GM21381 (cell line): ENCODE measurements at regions not wholly inside any gene's neighbourhood (a gene's known extent, or its start where the extent isn't known, plus 50 kb on each side); places are given as distances from the start of the nearest gene placed in this dataset.
A peak's percentile ranks its signal among the peaks of the same experiment; 100 is the strongest.

Source experiments
- ATAC-seq: cut with Tn5 transposase; IDR thresholded peaks from one replicate; pipeline ENCODE4 v1.9.1; 2021; ENCODE audit warnings: mild to moderate bottlenecking, moderate library complexity; ENCODE audit not compliant: unreplicated experiment

DNA sequence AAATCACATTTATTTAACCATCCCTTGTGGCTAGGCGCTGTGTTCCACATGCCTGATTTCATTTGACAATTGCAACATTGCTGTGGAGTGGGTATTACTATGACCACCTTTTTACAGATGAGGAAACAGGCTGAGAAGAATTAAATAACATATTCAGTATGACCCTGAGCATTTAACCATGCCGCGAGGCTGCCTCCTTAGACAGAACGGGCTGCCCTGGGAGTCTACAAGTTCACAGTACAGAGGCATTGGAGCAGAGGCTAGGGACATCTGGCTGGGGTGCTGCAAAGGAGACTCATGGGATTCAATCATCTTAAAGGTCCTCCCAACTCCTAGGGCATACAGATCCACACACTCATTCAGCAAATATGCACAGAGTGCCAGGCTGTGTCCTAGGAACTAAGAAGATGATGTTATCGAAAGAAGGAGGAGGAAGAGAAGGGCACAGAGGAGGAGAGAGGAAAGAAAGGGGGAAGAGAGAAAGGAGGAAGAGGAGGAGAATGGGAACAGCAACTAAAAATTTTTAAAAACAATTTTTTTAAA is 164.7 kb upstream of the CCND2 start:
- ATAC-seq, result no peak

DNA sequence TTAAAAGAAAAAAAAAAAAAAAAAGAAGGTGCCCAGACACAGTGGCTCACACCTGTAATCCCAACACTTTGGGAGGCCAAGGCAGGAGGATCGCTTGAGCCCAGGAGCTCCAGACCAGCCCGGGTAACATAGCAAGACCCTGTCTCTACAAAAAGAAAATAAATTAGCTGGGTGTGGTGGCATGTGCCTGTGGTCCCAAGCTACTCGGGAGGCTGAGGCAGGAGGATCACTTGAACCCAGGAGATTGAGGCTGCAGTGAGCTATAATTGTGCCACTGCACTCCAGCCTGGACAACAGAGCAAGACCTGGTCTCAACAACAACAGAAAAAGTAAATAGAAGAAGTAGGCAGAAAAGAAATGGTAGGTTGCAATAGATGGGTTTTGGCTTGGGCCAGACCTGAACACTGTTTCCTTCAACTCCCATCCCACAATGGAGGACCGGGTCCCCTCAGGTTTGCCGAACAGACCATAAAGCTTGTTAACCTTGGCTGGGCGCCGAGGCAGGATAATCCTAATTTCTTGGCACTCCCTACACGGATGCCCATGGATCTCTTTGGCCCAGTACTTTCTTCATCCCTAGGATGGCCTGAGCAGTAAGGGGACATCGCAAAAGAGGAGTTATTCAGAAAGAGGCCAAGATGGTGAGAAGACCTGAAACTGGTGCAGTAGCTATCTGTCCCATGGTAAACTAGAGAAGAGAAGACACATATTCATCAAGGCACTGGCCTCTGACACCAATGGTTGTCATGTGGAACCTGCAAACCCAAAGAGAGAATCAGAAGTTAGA is 165.5 kb upstream of the CCND2 start:
- no peak for ATAC-seq

DNA sequence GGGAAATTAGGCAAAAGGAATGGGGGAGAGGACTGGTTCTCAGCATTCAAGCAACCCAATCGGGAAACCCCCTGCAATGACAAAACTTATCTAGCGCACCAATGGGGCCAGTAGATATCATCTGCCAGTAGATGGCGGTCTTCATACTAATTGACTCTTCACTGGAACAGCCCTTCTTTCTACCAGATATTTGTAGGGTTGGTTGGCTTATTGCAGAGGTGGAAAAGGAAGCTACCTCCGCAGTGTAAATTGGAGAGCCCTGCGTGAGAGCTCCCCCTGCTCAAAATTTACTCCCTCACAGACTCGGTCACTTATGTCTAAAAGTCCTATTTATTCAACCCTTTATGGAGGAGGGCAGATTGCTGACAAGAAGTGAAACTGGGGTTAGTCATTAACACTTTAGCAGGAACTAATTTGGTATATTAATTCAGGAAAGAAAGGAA is 166.1 kb upstream of the CCND2 start:
- ATAC-seq, result peak; percentile 75

DNA sequence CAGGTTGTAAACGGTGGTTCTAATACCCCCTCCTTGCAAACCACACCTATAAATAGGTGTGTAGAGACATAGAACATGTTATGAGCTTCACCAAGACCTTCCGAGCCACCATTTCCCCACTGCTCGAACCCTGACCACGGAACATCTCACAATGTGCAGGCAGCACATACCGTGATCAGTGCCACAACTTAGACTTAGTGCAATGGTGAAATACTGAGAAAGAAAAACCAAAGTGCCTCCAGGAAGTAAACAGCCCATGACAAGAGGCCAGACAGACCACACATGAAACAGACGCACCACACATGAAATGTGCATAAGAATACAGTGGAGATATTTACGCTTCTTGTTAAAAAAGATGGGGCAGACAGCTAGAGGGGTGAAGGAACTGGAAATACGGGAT is 166.9 kb upstream of the CCND2 start:
- ATAC-seq, result no peak

DNA sequence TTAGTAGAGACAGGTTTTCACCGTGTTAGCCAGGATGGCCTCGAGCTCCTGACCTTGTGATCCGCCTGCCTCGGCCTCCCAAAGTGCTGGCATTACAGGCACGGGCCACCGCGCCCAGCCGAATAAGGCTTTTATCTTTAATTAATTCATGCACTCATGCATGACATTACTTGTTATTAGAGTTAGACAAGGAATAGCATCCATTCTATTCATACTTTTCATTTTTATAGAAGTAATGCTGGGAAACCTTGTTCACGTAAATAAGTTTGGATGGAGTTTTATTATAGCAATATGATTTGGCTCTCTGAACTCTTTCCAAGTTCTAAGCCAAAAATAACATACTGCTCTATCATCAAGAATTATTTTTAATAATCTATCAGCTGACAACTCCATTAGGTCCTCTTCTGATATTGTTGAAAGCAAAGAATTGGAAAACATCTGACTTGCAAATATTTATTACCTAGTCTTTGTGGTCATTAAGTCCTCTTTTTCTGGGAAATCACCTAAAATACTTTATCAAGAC is 168.8 kb upstream of the CCND2 start:
- no peak for ATAC-seq

DNA sequence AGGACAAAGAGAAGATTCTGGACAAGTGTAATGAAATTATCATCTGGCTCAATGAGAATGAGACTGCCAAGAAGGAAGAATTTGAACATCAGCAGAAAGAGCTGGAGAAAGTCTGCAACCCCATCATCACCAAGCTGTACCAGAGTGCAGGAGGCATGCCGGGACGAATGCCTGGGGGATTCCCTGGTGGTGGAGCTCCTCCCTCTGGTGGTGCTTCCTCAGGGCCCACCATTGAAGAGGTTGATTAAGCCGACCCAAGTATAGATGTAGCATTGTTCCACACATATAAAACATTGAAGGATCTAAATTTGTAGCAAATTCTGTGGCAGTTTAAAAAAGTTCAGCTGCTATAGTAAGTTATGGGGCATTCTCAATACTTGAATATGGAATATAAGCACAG is 174.3 kb upstream of the CCND2 start:
- no peak for ATAC-seq

DNA sequence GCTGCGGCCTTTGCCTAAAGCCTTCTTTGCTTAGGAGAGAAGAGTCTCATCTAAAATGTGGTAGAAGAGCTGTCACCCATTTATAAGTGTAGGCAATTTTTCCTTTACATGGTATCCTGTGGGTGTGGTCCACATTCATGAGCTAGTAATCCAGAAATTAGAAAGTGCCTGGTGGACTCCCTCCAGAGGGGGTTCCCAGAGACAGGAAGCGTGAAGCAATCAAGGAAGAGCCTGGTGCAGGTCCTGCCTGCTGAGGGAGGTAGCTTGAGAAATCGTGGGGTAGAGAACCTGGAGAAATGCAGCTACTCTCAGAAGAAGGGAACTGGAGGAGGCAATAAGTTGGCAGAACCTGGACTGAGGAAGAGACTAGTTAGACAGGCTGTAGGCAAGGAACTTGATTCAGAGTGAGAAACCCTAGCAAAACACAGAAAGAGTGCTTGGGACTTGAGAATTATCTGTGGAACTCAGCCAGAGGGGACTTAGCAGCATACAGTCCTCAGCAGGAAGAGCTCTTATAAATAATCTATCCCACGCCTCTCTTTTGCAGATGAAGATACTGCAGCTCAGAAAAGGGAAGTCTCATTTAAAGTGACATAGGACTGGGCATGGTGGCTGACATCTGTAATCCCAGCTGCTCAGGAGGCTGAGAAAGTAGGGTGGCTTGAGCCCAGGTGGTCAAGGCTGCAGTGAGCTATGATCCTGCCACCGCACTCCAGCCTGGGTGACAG is 182.4 kb upstream of the CCND2 start:
- no peak for ATAC-seq

DNA sequence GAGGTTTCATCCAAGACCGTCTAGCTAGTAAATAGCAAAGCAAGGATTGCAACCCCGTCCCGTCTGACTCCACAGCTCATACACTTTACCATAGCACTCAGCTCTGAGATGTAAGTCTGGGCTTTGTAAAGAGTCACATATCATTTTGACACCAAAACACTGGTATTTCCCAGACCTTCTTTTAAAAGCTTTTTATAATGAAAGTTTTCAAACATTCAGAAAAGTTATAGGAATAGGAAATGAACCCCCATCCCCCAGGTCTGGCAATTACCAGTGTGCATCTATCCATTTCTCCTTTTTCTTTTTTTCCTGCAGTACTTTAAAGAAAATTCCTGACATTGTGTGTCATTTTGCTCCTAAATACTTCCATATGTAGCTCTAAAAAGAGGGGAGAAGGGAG is 183.6 kb upstream of the CCND2 start:
- no peak for ATAC-seq

DNA sequence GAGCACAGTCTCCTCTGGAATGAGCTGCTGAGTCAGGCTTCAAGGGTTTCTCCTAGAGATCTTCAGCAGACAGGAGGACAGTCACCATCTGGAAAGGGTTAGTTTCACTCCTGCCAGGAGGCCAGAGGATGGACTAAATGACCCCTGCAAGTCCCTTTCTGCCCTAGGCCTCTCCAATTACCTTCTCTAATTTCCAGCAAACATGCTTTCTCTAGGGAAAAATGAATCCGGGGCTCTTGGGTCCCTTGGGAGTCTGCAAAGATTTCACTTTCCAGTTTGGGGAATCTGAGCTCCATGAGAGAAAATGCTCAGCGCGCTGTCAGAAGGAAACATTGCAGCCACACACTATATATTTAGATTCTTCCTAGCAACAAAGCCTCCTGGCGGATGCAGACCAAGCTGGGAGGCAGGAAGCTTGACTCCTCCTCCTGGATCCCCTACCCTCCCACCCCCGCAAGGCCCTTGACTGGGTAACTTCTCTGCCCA is 184.4 kb upstream of the CCND2 start:
- no peak for ATAC-seq

DNA sequence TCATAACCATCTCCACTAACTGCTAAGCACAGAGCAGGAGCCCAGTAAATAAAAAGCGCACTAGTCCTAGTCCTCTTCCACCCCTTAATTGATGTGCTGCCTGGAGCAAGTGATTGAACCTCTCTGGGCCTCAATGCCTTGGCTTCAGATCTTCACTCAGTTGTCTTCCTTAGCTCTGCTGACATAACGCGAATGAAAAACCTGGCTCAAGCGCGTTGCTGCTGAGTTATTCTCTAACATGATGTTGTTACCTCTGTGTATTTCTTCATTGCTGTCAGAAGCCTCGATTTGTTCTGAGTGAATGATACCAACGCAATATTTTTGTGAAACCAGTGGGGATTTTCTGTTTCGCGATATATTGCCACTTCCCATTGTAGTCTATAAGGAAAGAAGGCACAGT is 185.1 kb upstream of the CCND2 start:
- ATAC-seq, result no peak

DNA sequence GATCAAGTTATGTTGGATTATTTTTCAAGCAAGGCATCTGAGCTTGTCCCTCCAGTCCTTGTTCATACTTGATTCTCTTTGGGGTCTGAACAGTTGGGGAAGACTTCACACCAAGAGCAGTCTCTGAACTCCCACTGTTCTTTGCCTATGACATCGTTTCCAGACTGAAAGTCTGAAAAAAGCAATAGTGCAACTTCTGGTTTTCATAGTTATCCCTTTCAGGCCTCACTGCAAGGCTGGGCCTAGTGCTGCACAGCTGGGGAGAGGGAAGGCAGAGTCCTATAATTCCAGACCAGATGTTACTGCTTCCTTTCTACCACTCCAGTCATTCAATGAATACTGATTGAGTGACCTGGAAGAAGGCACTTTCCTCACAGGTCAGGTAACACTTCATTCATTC is 187.1 kb upstream of the CCND2 start:
- ATAC-seq, result no peak

DNA sequence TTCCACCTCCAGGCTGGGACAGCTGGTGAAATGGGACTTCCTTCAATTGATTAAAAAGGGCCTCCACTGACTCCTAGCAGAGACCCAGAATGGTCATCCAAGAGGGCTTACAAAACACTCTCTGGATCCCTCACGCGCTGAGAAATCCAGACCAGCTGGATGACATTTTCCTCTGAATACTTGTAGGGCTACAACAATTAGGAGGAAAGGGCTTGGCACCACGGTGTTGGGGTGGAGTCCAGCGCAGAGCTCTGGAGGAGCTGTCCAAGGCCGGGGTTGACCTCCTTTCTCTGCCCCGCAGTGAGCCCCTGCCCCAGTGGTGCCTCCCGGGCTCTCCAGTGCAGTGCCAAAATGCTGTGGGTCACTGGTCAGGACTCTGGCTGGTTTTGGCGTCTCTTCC is 189.0 kb upstream of the CCND2 start:
- ATAC-seq, result no peak

DNA sequence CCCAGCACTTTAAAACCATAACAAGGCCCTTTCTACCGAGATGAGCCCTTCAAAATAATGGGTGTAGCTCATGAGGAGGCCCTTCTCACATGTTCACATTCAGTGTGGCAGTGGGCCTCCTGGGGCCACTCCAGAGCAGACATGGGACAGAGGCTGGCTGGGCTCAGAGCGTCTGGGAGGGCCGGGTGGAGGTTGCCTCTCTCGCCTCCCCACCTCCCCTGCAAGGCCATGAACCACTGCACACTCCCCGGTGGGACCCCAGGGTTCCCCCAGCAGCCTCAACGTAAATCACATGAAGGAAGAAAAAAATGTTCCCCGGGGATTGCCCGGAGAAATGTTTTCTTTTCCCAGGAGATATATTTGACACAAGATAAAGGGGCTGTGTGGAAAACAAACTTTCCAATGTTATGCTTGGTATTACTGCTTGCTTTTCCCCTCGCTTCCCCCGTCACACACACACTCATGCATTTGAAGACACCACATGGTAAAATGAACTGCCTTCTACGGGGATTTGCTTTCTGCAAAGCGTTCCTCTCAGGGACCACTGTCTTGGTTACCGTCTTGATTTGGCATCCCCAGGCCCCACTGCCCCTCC is 190.7 kb upstream of the CCND2 start:
- ATAC-seq, result no peak

DNA sequence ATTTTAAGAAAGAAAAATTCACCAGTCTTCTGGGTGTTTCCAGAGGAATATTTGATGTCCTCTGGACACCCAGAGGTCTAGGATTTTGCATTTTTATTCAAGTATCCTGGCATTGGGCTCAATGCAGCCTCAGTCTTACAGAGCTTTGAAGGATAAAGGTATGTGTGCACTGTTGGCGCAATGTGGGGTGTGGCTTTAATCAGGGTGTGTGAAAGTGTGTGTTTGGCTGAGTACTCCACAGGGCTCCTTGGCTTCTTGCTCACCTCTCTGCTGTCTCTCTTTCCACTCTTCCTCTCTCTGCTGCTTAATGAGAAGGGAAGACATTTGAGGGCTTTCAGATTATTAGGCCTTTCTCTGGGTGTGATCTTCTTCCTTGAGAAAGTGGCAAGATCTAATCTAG is 193.3 kb upstream of the CCND2 start:
- ATAC-seq, result no peak

DNA sequence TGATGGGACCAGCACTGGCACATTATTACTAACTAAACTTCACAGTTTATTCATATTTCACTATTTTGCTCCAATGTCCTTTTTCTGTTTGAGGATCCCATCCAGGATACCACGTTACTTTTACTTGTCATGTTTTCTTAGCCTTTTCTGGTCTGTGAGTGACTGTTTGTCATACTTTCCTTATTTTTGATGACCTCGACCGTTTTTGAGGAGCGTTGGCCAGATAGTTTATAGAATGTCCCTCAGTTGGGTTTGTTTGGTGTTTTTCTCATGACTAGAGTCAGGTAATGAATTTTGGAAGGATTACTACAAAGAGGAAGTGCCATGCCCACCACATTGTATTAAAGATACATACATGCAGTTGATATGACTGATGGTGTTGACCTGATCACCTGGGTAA is 199.4 kb upstream of the CCND2 start:
- ATAC-seq, result no peak

DNA sequence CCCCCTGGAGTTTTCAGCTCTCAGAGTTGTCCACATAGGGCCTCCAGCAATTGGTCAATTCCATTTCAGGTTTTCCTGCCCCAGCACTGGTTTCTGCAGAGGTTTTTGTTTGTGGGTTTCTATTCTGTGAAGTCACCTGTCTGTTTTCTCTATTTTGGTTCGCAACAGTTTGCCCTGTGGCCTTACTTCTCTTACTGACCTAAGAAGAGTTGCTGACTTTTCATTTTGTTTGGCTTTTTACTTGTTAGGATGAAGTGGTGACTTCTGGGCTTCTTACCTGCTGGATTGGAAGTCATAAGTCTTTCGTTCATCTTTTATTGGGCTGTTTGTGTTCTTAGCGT is 196.4 kb upstream of the PARP11 start:
- no peak for ATAC-seq

DNA sequence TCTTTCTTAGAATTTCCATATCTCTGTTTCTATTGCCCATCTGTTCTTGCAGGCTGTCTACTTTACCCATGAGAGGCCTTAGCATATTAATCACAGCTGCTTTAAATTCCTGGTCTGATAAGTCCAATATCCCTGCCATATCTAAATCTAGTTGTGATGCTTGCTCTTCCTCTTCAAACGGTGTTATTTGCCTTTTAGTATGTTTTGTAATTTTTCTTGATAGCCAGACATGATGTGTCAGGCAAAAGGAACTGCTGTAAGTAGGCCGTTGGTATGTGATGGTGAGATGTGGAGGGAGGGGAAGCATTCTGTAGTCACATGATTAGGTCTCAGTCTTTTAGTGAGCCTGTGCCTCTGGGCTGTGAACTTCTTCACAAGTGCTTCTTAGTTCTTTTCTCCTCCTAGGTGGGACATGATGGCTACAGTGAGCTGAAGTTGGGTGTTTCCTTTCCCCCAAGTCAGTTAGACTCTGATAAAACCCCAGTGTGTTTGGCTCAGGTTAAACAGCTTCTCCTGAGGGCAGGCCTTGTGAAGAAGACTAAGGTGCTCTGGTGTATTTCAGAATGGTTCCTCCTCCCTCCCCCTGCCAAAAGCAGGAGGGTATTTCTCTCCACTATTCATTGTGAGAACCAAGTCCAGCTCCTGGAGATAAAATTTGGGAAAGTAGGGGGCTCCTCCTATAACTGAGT is 195.9 kb upstream of the PARP11 start:
- no peak for ATAC-seq

DNA sequence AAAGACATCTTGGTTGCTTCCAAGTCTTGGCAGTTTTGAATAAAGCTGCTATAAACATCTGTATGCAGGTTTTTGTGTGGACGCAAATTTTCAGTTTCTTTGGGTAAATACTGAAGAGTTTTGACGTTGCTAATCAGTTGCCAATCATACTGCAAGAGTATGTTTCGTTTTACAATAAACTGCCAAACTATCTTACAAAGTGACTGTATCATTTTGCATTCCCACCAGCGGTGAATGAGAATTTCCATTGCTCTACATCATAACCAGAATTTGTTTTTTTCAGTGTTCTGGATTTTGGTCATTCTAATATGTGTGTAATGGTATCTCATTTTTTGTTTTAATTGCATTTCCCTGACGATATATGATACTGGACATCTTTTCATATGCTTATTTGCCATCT is 190.8 kb upstream of the PARP11 start:
- no peak for ATAC-seq

DNA sequence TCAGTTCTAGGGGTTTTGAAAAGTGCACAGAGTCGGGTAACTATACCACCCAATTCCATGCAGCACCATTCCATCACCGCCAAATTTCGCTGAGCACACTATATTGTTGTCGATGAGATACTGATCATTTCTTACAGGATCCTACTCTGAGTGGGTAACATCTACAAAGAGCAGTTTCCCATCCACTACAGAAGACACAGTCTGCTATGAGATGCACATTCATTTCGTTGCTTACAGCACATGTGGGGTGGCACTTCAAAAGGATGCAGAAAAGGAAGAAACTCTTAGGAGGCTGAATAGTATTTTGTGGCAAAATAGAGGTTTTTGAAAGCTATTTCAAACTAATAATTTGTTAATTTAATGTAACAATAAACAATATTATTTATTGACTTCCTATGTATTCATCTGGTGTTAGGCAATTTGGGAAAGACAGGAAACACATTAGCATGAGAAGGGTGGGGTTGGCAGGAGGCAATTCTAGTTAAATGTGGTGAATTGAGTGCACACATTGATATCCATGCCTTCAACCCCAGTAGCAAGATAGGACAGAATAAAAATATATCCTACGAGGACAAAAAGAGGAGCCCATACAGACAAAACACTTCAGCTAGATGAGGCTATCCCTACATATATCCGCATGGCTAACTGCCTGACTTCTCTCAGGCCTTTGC is 186.8 kb upstream of the PARP11 start:
- no peak for ATAC-seq
